Activated CD4-positive, alpha-beta T cell treated with anti-CD3 and anti-CD28 coated beads, Interleukin-2, amount 50 U/mL, for 48 hours (primary cell): ENCODE measurements at regions not wholly inside any gene's neighbourhood (a gene's known extent, or its start where the extent isn't known, plus 50 kb on each side); places are given as distances from the start of the nearest gene placed in this dataset.

Experiments used
- DNase-seq, 2 experiments: peaks; one replicate each; pipeline ENCODE4 v3.0.0-alpha.2; 2020

DNA sequence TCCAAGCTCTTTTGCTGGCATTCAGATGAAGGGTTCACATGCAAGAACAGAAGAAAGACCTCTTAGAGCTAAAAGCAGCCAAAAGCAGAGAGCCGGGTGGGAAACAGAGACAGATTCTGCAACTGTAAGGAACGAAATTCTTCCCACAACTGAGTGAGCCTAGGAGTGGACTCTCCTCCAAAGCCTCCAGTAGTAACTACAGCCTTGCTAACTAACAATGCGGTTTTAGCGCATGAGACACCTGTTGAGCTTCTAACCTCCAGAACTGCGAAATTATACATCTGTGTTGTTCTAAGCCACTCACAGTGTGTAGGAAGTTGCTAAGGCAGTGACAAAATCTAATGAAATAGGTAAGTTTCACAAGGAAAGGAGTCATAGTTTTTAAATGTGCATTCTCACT is 98.1 kb upstream of the SLITRK1 start:
- no peak for DNase-seq

GRCh38 chr13:83975655-83976165 is 93.4 kb upstream of the SLITRK1 start:
- DNase-seq = no peak

GRCh38 chr13:83958531-83958930 is 76.3 kb upstream of the SLITRK1 start:
- no peak for DNase-seq

GRCh38 chr13:83955011-83955410 is 72.7 kb upstream of the SLITRK1 start:
- DNase-seq = no peak

DNA sequence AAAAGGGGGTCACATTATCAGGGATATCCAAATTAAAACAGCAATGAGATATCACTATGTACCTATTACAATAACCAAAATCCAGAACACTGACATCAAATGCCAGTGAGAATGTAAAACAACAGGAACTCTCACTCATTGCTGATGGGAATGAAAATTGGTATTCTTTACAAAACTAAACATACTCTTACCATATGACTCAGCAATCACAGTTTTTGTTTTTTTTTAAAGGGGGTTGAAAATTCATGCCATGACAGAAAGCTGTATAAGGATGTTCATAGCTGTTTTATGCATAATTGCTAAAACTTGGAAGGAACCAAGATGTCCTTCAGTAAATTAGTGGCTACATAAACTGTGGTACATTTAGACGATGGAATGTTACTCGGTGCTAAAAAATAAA is 71.6 kb upstream of the SLITRK1 start:
- DNase-seq = no peak

- no peak for DNase-seq
These were observed 68.0 kb upstream of the SLITRK1 start for GRCh38 chr13:83950293-83950692.

DNA sequence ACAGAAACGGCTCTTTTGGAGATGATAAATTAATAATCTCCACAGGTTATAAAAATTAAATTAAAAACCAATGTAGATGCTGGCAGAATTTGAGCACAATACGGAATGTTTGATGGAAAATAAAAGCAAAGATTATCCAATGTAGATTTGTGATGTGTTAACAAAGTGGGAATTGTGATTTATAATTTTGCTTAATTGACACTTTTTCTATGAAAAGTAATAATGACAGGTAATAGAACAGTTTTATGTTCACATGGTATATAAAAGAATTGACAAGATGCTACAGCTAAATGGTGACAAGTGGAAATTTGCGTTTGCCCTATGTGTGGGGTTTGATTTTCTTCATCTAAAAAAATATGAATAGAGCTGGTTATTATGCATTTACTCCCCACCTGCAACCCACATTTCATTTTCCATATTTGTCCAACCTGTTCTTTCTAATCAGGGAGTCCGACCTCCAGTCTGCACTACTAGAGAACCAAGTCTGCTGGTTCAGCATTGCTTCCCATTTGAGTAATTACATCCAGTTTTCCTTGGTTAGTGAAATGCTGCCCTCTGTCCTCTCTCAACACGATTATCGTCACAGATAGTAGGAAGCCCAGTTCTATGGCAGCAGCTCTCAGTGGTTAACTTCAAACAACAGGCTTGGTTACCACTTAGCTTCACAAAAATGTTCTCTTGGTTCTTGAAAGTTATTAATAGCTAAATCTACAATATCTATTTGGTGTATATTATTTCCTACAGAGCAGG is 61.4 kb upstream of the SLITRK1 start:
- DNase-seq = no peak

GRCh38 chr13:83941701-83942335 is 59.5 kb upstream of the SLITRK1 start:
- DNase-seq = no peak

DNA sequence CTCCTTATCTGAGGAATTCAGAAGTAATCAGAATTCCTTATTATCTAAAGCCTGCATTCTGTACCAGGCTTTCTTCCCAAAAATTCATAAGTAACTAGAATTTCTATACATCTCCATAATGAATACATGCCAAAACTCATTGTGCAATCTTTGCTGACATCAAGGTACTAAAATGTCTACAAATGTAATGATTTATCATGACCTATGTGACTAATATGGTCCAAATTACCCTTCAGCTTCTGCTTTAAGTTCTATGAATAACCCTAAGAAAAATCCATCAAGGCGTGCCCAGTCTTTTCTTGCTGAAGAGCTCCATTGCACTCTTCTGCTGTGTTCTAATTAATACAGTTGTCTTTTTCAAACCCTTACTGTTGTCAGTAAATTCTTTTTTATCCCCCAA is 58.5 kb upstream of the SLITRK1 start:
- no peak for DNase-seq

GRCh38 chr13:83937579-83937978 is 55.3 kb upstream of the SLITRK1 start:
- no peak for DNase-seq

DNA sequence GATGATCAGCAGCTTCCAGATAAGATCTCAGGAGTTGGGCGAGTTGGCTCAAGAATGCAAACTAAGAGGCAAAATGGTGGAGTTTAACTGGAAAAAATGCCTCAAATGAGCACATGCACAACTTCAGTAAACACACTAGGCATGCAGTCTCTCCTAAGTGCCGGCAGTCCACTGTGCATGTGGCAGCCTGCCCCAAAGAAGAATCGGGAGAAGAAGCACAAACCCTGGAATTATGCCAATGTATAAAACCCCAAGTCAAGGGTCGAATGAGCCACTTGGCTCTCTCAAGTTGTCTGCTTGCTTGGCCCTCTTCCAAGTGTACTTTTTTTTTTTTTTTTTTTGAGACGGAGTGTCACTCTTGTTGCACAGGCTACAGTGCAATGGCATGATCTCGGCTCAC is 53.3 kb upstream of the SLITRK1 start:
- DNase-seq = no peak
